ENCODE measurements at regions not wholly inside any gene's neighbourhood (a gene's known extent, or its start where the extent isn't known, plus 50 kb on each side); places are given as distances from the start of the nearest gene placed in this dataset.

DNA sequence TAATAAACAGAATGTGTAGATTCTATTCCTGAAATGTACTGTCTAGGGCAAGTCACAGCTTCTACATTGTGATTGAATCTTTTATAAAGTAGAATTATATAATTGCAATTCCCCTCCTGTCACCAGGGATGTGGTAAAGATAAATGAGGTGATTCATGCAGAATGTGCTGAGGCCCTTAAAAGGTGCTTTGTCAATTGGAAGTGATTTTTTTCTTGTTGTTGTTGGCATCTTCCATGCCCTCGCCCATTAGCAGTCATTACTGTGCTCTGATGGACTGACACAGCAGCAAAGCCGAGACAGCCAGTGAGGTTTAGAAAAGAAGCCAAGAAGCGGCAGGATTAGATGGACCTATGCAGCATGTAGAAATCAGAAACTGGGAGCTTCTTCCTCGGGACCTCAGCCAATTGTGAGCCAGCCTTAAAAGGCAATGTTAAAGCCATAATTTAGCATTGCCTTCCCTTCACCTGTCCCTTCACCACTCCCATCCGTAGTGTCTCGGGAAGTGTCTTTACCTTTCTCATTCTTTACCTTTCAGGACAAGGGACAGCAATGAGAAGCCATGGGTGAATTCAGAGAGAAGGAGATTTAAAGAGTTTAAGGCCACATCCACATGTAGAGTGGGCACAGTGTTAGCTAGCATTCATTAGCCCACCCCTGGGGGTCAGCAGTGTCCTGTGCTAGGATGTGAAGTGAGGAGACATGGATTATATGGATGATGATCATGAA is 257.8 kb downstream of the PLK2 start:
- Mint-ChIP-seq H3K4me3 (no peak overlapping the region), H3K9me3 (peaks cover 4% of the 10 kb centered on the region), H3K27ac (ENCODE audit: unreplicated experiment) (no peak overlapping the region), H3K4me1 (no peaks in the 10 kb centered on the region), H3K27me3 (ENCODE audit: low read depth) (no peaks in the 10 kb centered on the region), H3K36me3 (ENCODE audit: low read depth) (no peaks in the 10 kb centered on the region)
- TF ChIP-seq, protein P1, sequence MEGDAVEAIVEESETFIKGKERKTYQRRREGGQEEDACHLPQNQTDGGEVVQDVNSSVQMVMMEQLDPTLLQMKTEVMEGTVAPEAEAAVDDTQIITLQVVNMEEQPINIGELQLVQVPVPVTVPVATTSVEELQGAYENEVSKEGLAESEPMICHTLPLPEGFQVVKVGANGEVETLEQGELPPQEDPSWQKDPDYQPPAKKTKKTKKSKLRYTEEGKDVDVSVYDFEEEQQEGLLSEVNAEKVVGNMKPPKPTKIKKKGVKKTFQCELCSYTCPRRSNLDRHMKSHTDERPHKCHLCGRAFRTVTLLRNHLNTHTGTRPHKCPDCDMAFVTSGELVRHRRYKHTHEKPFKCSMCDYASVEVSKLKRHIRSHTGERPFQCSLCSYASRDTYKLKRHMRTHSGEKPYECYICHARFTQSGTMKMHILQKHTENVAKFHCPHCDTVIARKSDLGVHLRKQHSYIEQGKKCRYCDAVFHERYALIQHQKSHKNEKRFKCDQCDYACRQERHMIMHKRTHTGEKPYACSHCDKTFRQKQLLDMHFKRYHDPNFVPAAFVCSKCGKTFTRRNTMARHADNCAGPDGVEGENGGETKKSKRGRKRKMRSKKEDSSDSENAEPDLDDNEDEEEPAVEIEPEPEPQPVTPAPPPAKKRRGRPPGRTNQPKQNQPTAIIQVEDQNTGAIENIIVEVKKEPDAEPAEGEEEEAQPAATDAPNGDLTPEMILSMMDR (conservative IDR thresholded peaks at IDR 0.05): no peak
- DNase-seq (ENCODE audit: low read depth, low spot score): no peak

DNA sequence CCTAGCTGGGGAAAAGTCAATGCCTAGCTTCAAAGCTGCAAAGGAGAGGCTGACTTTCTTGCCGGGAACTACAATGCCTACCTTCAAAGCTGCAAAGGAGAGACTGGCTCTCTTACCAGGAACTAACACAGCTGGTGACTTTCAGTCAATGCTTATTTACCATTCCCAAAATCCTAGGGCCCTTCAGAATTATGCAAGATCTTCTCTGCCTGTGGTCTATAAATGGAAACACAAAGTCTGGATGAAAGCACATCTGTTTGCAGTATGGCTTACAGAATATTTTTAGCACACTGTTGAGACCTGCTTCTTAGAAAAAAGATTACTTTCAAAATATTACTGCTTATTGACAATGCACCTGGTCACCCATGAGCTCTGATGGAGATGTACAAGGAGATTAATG is 259.4 kb downstream of the PLK2 start:
- Mint-ChIP-seq H3K27ac (ENCODE audit: unreplicated experiment) (no peak overlapping the region), H3K4me1 (no peaks in the 10 kb centered on the region), H3K9me3 (peaks cover 4% of the 10 kb centered on the region), H3K4me3 (no peak overlapping the region), H3K36me3 (ENCODE audit: low read depth) (no peaks in the 10 kb centered on the region), H3K27me3 (ENCODE audit: low read depth) (no peaks in the 10 kb centered on the region)
- TF ChIP-seq, protein P1 (conservative IDR thresholded peaks at IDR 0.05): no peak
- no peak for DNase-seq (ENCODE audit: low read depth, low spot score)

DNA sequence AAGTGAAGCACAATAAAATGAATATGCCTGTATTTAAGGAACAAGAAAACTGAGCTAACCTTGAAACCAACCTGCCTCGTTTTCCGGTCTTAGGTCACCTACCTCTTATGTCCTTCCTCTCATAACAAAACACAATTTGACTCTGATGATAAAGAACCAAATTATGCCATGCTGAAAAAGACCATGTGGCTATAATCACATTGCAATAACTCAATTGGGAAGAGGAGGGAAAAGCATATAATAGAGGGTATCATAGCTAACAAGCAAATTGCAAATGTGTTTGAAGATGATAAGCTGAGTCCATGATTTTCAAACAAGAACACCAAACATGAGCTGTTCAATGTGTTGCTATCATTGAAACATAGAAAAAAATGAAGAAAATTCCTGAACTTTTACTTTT is 260.8 kb downstream of the PLK2 start:
- H3K36me3 Mint-ChIP-seq (ENCODE audit: low read depth): no peaks in the 10 kb centered on the region
- TF ChIP-seq, protein P1 (conservative IDR thresholded peaks at IDR 0.05): no peak
- H3K4me1 Mint-ChIP-seq: no peaks in the 10 kb centered on the region
- no peak for DNase-seq (ENCODE audit: low read depth, low spot score)
- no peak overlapping the region for H3K27ac Mint-ChIP-seq (ENCODE audit: unreplicated experiment)
- H3K27me3 Mint-ChIP-seq (ENCODE audit: low read depth): no peaks in the 10 kb centered on the region
- peaks cover 4% of the 10 kb centered on the region for H3K9me3 Mint-ChIP-seq
- no peak overlapping the region for H3K4me3 Mint-ChIP-seq

DNA sequence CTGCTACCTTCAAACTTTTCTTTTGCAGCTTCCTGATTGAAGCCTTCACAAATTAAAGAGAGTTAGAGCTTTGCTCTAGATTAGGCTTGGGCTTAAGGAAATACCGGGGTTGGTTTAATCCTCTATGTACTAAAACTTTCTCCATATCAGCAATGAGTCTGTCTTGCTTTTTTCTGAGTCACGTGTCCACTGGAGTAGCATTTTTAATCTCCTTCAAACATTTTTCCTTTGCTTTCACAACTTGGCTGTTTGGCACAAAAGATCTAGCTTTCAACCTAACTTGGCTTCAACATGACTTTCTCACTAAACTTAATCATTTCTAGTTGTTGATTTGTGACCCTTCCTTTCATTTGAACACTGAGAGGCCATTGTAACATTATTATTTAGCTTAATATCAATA is 261.6 kb downstream of the PLK2 start:
- no peak for DNase-seq (ENCODE audit: low read depth, low spot score)
- Mint-ChIP-seq H3K9me3 (peaks cover 4% of the 10 kb centered on the region), H3K27me3 (ENCODE audit: low read depth) (no peaks in the 10 kb centered on the region), H3K27ac (ENCODE audit: unreplicated experiment) (no peak overlapping the region), H3K4me3 (no peak overlapping the region), H3K4me1 (no peaks in the 10 kb centered on the region), H3K36me3 (ENCODE audit: low read depth) (no peaks in the 10 kb centered on the region)
- TF ChIP-seq, protein P1 (conservative IDR thresholded peaks at IDR 0.05): no peak

DNA sequence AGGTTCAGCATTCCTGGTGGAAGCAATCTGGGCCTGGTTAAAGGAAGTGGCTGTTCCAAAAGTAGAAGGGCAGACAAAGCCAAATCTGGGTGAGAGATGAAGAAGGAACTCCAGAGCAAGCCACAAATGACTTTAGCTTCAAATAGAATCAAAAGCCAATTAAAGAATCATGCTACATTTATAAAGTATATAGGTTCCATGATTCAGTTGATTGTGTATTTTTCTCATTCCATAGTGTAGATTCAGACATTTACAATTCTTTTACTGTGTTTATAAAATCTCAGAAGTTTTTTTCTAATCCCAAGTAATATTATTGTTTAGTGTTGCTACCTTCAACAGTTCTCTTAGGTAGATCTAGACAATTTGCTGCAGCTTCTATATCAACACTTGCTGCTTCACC is 262.0 kb downstream of the PLK2 start:
- H3K4me3 Mint-ChIP-seq: no peak overlapping the region
- DNase-seq (ENCODE audit: low read depth, low spot score): no peak
- TF ChIP-seq, protein P1 (conservative IDR thresholded peaks at IDR 0.05): no peak
- H3K27ac Mint-ChIP-seq (ENCODE audit: unreplicated experiment): no peak overlapping the region
- no peaks in the 10 kb centered on the region for H3K36me3 Mint-ChIP-seq (ENCODE audit: low read depth)
- no peaks in the 10 kb centered on the region for H3K4me1 Mint-ChIP-seq
- peaks cover 4% of the 10 kb centered on the region for H3K9me3 Mint-ChIP-seq
- no peaks in the 10 kb centered on the region for H3K27me3 Mint-ChIP-seq (ENCODE audit: low read depth)
